HepG2 (cell line): ENCODE measurements at regions not wholly inside any gene's neighbourhood (a gene's known extent, or its start where the extent isn't known, plus 50 kb on each side); places are given as distances from the start of the nearest gene placed in this dataset.

ENCODE experiments used
- ARNTL ChIP-seq: sonication (generic); formaldehyde crosslinking; IDR thresholded peaks from 2 replicates; pipeline ENCODE4 v1.4.0; 2020; ENCODE audit warnings: mild to moderate bottlenecking, missing genetic modification reagents
- GATAD2A ChIP-seq: IDR thresholded peaks from 2 replicates; pipeline ENCODE4 v1.6.1; 2016
- IRF2 ChIP-seq: IDR thresholded peaks from 2 replicates; pipeline ENCODE4 v1.6.1; 2018; ENCODE audit warnings: missing genetic modification reagents, missing compliant biosample characterization
- MED1 ChIP-seq: sonication (generic); formaldehyde crosslinking; IDR thresholded peaks from 2 replicates; pipeline ENCODE4 v1.4.0; 2020; ENCODE audit warnings: missing genetic modification reagents
- MXI1 ChIP-seq: IDR thresholded peaks from 3 replicates; pipeline ENCODE4 v1.6.1; 2012; ENCODE audit warnings: low read depth, low read length, inconsistent platforms, borderline replicate concordance
- SRSF9 ChIP-seq: fragments of 200-400 bp; formaldehyde crosslinking; IDR thresholded peaks from 2 replicates; pipeline ENCODE4 v1.6.1; 2018; ENCODE audit warnings: borderline replicate concordance, mild to moderate bottlenecking, low read depth, low read length; ENCODE audit not compliant: insufficient read depth, poor library complexity, severe bottlenecking
- SRY ChIP-seq: sonication (generic); formaldehyde crosslinking; IDR thresholded peaks from 2 replicates; pipeline ENCODE4 v1.8.0; 2022; ENCODE audit warnings: mild to moderate bottlenecking, missing genetic modification reagents
- TBP ChIP-seq: sonication (generic); formaldehyde crosslinking; IDR thresholded peaks from 2 replicates; pipeline ENCODE4 v1.5.0; 2020; ENCODE audit warnings: missing genetic modification reagents
- ZNF333 ChIP-seq: sonication (generic); formaldehyde crosslinking; IDR thresholded peaks from 2 replicates; pipeline ENCODE4 v1.4.0; 2020; ENCODE audit warnings: mild to moderate bottlenecking, missing genetic modification reagents, borderline replicate concordance
- ZSCAN25 ChIP-seq: sonication (generic); formaldehyde crosslinking; IDR thresholded peaks from 2 replicates; pipeline ENCODE4 v1.8.0; 2022; ENCODE audit warnings: mild to moderate bottlenecking, missing genetic modification reagents
- TF ChIP-seq, protein P1 (sequence below): sonication (generic); formaldehyde crosslinking; conservative IDR thresholded peaks from 2 replicates; pipeline ENCODE4 v1.4.0; 2020; ENCODE audit warnings: mild to moderate bottlenecking, missing genetic modification reagents, moderate library complexity
- TF ChIP-seq, protein P2 (sequence below): sonication (generic); formaldehyde crosslinking; IDR thresholded peaks from 2 replicates; pipeline ENCODE4 v1.4.0; 2020; ENCODE audit warnings: missing genetic modification reagents; ENCODE audit errors: not compliant biosample characterization
- TF ChIP-seq, protein P3 (sequence below): sonication (generic); formaldehyde crosslinking; IDR thresholded peaks from 2 replicates; pipeline ENCODE4 v1.9.0; 2022; ENCODE audit warnings: missing genetic modification reagents, mild to moderate bottlenecking, borderline replicate concordance
- TF ChIP-seq, protein P4 (sequence below): sonication (generic); formaldehyde crosslinking; IDR thresholded peaks from 2 replicates; pipeline ENCODE4 v1.4.0; 2020; ENCODE audit warnings: missing genetic modification reagents, borderline replicate concordance
- TF ChIP-seq, protein P5 (sequence below): sonication (generic); formaldehyde crosslinking; IDR thresholded peaks from 2 replicates; pipeline ENCODE4 v1.4.0; 2020; ENCODE audit warnings: mild to moderate bottlenecking, missing genetic modification reagents, borderline replicate concordance

DNA sequence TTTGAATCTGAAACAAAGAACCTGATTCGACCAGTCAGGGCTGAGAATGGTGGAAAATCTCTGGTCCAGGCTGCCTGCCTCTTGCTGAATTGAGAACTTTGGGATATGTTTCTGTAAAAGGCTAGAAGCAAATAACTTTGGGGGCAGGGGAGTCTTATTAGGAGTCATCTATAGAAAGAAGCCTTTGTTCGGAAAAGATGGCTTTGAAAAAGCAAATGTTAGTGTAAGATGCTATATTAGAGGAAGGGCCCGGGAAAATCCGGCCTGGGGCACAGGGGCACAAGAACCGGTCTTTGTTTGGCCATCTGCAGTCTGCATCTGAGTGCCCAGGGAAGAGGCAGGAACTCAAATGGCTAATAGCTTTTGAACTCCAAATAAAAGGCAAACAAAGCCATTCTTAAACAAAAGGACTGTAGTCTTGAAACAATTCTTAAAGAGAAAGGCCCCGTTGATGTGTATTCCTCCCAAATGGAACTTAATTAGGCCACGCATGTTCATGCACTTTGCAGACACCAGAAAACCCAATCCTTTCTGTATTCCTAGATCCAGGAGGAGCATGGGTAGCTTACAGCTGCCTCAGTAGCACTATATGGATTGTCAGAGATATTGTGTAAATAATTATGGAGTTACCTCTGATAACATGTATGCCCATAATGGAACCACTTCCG, 180.0 kb upstream of the ARL4C start (continued):
- TF ChIP-seq MED1 (CRISPR knock-in tag) = peak; percentile 47; the same call in 1 of the 2 replicates
- TF ChIP-seq ZSCAN25 (CRISPR knock-in tag) = 0 out of 2 replicates have a peak, but pooled peaks have one; percentile 40
- peak; percentile 62 for TF ChIP-seq GATAD2A (CRISPR knock-in tag)
- TF ChIP-seq, protein P1, sequence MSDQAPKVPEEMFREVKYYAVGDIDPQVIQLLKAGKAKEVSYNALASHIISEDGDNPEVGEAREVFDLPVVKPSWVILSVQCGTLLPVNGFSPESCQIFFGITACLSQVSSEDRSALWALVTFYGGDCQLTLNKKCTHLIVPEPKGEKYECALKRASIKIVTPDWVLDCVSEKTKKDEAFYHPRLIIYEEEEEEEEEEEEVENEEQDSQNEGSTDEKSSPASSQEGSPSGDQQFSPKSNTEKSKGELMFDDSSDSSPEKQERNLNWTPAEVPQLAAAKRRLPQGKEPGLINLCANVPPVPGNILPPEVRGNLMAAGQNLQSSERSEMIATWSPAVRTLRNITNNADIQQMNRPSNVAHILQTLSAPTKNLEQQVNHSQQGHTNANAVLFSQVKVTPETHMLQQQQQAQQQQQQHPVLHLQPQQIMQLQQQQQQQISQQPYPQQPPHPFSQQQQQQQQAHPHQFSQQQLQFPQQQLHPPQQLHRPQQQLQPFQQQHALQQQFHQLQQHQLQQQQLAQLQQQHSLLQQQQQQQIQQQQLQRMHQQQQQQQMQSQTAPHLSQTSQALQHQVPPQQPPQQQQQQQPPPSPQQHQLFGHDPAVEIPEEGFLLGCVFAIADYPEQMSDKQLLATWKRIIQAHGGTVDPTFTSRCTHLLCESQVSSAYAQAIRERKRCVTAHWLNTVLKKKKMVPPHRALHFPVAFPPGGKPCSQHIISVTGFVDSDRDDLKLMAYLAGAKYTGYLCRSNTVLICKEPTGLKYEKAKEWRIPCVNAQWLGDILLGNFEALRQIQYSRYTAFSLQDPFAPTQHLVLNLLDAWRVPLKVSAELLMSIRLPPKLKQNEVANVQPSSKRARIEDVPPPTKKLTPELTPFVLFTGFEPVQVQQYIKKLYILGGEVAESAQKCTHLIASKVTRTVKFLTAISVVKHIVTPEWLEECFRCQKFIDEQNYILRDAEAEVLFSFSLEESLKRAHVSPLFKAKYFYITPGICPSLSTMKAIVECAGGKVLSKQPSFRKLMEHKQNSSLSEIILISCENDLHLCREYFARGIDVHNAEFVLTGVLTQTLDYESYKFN (CRISPR knock-in tag) = 0 out of 2 replicates have a peak, but pooled peaks have one; percentile 43
- no peak; the same call in 1 of the 2 replicates for TF ChIP-seq IRF2 (CRISPR knock-in tag)
- TF ChIP-seq SRY = no peak
- TF ChIP-seq, protein P2, sequence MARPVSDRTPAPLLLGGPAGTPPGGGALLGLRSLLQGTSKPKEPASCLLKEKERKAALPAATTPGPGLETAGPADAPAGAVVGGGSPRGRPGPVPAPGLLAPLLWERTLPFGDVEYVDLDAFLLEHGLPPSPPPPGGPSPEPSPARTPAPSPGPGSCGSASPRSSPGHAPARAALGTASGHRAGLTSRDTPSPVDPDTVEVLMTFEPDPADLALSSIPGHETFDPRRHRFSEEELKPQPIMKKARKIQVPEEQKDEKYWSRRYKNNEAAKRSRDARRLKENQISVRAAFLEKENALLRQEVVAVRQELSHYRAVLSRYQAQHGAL (CRISPR knock-in tag) = no peak
- TF ChIP-seq TBP = no peak
- no peak for TF ChIP-seq SRSF9
- no peak for TF ChIP-seq ARNTL (CRISPR knock-in tag)
- TF ChIP-seq, protein P3, sequence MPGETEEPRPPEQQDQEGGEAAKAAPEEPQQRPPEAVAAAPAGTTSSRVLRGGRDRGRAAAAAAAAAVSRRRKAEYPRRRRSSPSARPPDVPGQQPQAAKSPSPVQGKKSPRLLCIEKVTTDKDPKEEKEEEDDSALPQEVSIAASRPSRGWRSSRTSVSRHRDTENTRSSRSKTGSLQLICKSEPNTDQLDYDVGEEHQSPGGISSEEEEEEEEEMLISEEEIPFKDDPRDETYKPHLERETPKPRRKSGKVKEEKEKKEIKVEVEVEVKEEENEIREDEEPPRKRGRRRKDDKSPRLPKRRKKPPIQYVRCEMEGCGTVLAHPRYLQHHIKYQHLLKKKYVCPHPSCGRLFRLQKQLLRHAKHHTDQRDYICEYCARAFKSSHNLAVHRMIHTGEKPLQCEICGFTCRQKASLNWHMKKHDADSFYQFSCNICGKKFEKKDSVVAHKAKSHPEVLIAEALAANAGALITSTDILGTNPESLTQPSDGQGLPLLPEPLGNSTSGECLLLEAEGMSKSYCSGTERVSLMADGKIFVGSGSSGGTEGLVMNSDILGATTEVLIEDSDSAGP (CRISPR knock-in tag) = peak; percentile 72
- TF ChIP-seq ZNF333 (CRISPR knock-in tag) = no peak
- TF ChIP-seq MXI1 = no peak
- TF ChIP-seq, protein P4, sequence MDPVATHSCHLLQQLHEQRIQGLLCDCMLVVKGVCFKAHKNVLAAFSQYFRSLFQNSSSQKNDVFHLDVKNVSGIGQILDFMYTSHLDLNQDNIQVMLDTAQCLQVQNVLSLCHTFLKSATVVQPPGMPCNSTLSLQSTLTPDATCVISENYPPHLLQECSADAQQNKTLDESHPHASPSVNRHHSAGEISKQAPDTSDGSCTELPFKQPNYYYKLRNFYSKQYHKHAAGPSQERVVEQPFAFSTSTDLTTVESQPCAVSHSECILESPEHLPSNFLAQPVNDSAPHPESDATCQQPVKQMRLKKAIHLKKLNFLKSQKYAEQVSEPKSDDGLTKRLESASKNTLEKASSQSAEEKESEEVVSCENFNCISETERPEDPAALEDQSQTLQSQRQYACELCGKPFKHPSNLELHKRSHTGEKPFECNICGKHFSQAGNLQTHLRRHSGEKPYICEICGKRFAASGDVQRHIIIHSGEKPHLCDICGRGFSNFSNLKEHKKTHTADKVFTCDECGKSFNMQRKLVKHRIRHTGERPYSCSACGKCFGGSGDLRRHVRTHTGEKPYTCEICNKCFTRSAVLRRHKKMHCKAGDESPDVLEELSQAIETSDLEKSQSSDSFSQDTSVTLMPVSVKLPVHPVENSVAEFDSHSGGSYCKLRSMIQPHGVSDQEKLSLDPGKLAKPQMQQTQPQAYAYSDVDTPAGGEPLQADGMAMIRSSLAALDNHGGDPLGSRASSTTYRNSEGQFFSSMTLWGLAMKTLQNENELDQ (CRISPR knock-in tag) = no peak
- TF ChIP-seq, protein P5, sequence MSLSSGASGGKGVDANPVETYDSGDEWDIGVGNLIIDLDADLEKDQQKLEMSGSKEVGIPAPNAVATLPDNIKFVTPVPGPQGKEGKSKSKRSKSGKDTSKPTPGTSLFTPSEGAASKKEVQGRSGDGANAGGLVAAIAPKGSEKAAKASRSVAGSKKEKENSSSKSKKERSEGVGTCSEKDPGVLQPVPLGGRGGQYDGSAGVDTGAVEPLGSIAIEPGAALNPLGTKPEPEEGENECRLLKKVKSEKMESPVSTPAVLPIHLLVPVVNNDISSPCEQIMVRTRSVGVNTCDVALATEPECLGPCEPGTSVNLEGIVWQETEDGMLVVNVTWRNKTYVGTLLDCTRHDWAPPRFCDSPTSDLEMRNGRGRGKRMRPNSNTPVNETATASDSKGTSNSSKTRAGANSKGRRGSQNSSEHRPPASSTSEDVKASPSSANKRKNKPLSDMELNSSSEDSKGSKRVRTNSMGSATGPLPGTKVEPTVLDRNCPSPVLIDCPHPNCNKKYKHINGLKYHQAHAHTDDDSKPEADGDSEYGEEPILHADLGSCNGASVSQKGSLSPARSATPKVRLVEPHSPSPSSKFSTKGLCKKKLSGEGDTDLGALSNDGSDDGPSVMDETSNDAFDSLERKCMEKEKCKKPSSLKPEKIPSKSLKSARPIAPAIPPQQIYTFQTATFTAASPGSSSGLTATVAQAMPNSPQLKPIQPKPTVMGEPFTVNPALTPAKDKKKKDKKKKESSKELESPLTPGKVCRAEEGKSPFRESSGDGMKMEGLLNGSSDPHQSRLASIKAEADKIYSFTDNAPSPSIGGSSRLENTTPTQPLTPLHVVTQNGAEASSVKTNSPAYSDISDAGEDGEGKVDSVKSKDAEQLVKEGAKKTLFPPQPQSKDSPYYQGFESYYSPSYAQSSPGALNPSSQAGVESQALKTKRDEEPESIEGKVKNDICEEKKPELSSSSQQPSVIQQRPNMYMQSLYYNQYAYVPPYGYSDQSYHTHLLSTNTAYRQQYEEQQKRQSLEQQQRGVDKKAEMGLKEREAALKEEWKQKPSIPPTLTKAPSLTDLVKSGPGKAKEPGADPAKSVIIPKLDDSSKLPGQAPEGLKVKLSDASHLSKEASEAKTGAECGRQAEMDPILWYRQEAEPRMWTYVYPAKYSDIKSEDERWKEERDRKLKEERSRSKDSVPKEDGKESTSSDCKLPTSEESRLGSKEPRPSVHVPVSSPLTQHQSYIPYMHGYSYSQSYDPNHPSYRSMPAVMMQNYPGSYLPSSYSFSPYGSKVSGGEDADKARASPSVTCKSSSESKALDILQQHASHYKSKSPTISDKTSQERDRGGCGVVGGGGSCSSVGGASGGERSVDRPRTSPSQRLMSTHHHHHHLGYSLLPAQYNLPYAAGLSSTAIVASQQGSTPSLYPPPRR (CRISPR knock-in tag) = peak; percentile 14; the same call in 1 of the 2 replicates
